GM12892 (cell line): ENCODE measurements at regions not wholly inside any gene's neighbourhood (a gene's known extent, or its start where the extent isn't known, plus 50 kb on each side); places are given as distances from the start of the nearest gene placed in this dataset.

ENCODE experiments used
- POLR2A ChIP-seq: IDR thresholded peaks from 2 replicates; pipeline ENCODE4 v1.6.1; 2011; ENCODE audit warnings: low read depth, low read length, control low read depth
- POLR2AphosphoS5 ChIP-seq: IDR thresholded peaks from 2 replicates; pipeline ENCODE4 v1.6.1; 2011; ENCODE audit warnings: low read depth, low read length, control low read depth
- TAF1 ChIP-seq: IDR thresholded peaks from 2 replicates; pipeline ENCODE4 v1.6.1; 2011; ENCODE audit warnings: low read depth, mild to moderate bottlenecking, control low read depth, low read length, borderline replicate concordance

GRCh38 chr13:50461189-50461588 lies 382.3 kb downstream of the DLEU7 start:
- TF ChIP-seq POLR2A (no peak), POLR2AphosphoS5 (no peak), TAF1 (no peak)
